Lower lobe of right lung (tissue), 2 donors: ENCODE measurements at regions not wholly inside any gene's neighbourhood (a gene's known extent, or its start where the extent isn't known, plus 50 kb on each side); places are given as distances from the start of the nearest gene placed in this dataset.

Source experiments
- ATAC-seq, 2 donors: fragments of 200-7000 bp; cut with Tn5 transposase; one replicate each; pipeline ENCODE4 v1.9.1; 2020 to 2022; ENCODE audit warnings: mild to moderate bottlenecking in 2 of 2, moderate library complexity in 2 of 2
- DNase-seq: peaks from one replicate; pipeline ENCODE4 v3.0.0-alpha.2; 2020
- H3K27ac ChIP-seq: fragments of 200-600 bp; one replicate; pipeline ENCODE4 v1.8.0; 2022
- H3K27me3 ChIP-seq: fragments of 200-600 bp; one replicate; pipeline ENCODE4 v1.8.0; 2022; ENCODE audit warnings: low read depth
- H3K36me3 ChIP-seq: fragments of 200-600 bp; one replicate; pipeline ENCODE4 v1.8.0; 2022; ENCODE audit warnings: mild to moderate bottlenecking
- H3K4me1 ChIP-seq: fragments of 200-600 bp; one replicate; pipeline ENCODE4 v1.8.0; 2022
- H3K4me3 ChIP-seq: fragments of 200-600 bp; one replicate; pipeline ENCODE4 v1.8.0; 2022; ENCODE audit warnings: mild to moderate bottlenecking
- H3K9me3 ChIP-seq: fragments of 200-600 bp; one replicate; pipeline ENCODE4 v1.8.0; 2022
- intact Hi-C: fragments of 100-400 bp; cut with DNase I; formaldehyde crosslinking; loops from one replicate; pipeline ENCODE4 v1.11.0; 2022
- TF ChIP-seq, protein P1 (sequence below): fragments of 200-600 bp; IDR thresholded peaks from one replicate; pipeline ENCODE4 v1.8.0; 2022; ENCODE audit warnings: antibody characterized with exemption, mild to moderate bottlenecking
- donor health status: DM: no; HTN: yes; CAD: no; lungs with severe emphysema.

- intact Hi-C loops: no loop called here
- Histone ChIP-seq H3K36me3 (no peaks in the 10 kb centered on the region), H3K9me3 (no peaks in the 10 kb centered on the region), H3K4me3 (no peak overlapping the region), H3K4me1 (no peaks in the 10 kb centered on the region), H3K27me3 (peaks cover 5% of the 10 kb centered on the region), H3K27ac (no peak overlapping the region)
- ATAC-seq: peak in 1 of 2 donors; percentile 38
- TF ChIP-seq, protein P1, sequence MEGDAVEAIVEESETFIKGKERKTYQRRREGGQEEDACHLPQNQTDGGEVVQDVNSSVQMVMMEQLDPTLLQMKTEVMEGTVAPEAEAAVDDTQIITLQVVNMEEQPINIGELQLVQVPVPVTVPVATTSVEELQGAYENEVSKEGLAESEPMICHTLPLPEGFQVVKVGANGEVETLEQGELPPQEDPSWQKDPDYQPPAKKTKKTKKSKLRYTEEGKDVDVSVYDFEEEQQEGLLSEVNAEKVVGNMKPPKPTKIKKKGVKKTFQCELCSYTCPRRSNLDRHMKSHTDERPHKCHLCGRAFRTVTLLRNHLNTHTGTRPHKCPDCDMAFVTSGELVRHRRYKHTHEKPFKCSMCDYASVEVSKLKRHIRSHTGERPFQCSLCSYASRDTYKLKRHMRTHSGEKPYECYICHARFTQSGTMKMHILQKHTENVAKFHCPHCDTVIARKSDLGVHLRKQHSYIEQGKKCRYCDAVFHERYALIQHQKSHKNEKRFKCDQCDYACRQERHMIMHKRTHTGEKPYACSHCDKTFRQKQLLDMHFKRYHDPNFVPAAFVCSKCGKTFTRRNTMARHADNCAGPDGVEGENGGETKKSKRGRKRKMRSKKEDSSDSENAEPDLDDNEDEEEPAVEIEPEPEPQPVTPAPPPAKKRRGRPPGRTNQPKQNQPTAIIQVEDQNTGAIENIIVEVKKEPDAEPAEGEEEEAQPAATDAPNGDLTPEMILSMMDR: no peak
- no peak for DNase-seq
Measured at GRCh38 chr7:35967366-35968139, 166.7 kb downstream of the SEPTIN7 start.

DNA sequence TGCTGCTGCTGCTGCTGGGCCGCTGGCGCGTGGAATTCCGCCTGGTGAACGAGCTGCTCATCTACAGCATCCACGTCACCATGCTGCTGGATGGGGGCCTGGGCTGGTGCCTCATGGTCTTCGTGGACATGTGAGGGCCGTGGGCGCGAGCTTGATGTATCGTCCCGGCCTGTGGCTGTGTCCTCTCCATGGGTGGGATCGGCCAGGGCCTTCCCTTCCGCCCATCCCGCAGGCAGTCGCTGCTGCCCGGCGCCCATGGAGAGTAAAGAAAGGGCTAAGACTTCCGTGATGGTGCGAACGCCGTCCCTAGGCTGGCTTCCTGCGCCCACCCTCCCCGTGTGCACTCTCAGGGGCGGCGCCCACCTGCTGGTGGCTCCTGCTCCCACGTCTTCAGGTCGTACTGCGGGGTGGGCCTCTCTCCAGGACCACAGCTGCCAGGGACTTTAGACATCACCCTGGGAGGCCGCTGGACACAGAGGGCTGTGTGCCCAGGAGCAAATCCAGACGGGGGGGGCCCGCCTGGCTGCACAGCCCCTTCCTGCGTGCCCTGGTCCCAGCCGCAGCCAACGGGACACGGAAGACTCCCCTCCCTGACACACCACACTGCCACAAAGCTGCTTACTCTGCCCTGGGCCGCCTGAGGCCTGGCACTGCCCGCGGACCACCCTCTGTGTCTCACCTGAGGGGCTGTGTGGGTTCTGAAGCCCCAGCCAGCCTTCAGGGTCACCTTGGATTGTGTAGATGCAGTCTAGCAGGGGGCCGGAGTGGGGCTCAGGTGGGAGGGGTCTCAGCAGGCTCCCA is 167.5 kb downstream of the SEPTIN7 start:
- Histone ChIP-seq H3K36me3 (no peaks in the 10 kb centered on the region), H3K4me1 (no peaks in the 10 kb centered on the region), H3K9me3 (no peaks in the 10 kb centered on the region), H3K27me3 (peaks cover 5% of the 10 kb centered on the region), H3K4me3 (no peak overlapping the region), H3K27ac (no peak overlapping the region)
- DNase-seq (no peak), ATAC-seq (peak in 1 of 2 donors; percentile 29)
- intact Hi-C loops: no loop called here
- TF ChIP-seq, protein P1: no peak

GRCh38 chr7:35969066-35969465 is 168.2 kb downstream of the SEPTIN7 start:
- peaks cover 5% of the 10 kb centered on the region for H3K27me3 ChIP-seq
- no peaks in the 10 kb centered on the region for H3K4me1 ChIP-seq
- DNase-seq (no peak), ATAC-seq (peak; percentile 81 to 85)
- no peaks in the 10 kb centered on the region for H3K9me3 ChIP-seq
- H3K27ac ChIP-seq: no peak overlapping the region
- H3K4me3 ChIP-seq: no peak overlapping the region
- intact Hi-C loops: no loop called here
- H3K36me3 ChIP-seq: no peaks in the 10 kb centered on the region
- TF ChIP-seq, protein P1: no peak

- intact Hi-C loops: loop anchor here (10.0 kb wide), 1 partner anchor 56 kb away; no protein-coding TSS in a partner anchor
- ATAC-seq: no peak
- no peaks in the 10 kb centered on the region for H3K36me3 ChIP-seq
- no peak overlapping the region for H3K27ac ChIP-seq
- TF ChIP-seq, protein P1: no peak
- DNase-seq: no peak
- H3K9me3 ChIP-seq: no peaks in the 10 kb centered on the region
- peaks cover 5% of the 10 kb centered on the region for H3K27me3 ChIP-seq
- no peaks in the 10 kb centered on the region for H3K4me1 ChIP-seq
- H3K4me3 ChIP-seq: no peak overlapping the region
Measured at GRCh38 chr7:35970458-35970857, 169.6 kb downstream of the SEPTIN7 start.

GRCh38 chr7:35971133-35971891 is 170.5 kb downstream of the SEPTIN7 start:
- TF ChIP-seq, protein P1: peak; percentile 18
- Histone ChIP-seq H3K4me1 (no peaks in the 10 kb centered on the region), H3K27ac (no peak overlapping the region), H3K27me3 (peaks cover 5% of the 10 kb centered on the region), H3K4me3 (peak overlapping the region; percentile 17), H3K36me3 (no peaks in the 10 kb centered on the region), H3K9me3 (no peaks in the 10 kb centered on the region)
- DNase-seq (no peak), ATAC-seq (peak; percentile 55 to 61)
- intact Hi-C loops: loop anchor here (10.0 kb wide), 1 partner anchor 57 kb away; no protein-coding TSS in a partner anchor
